Endothelial cell of hepatic sinusoid (primary cell): ENCODE measurements at regions not wholly inside any gene's neighbourhood (a gene's known extent, or its start where the extent isn't known, plus 50 kb on each side); places are given as distances from the start of the nearest gene placed in this dataset.

Experiments used
- in situ Hi-C: cut with HindIII; loops from 2 replicates; pipeline ENCODE4 v1.10.0; 2017; ENCODE audit warnings: low sequenced_read_pairs

DNA sequence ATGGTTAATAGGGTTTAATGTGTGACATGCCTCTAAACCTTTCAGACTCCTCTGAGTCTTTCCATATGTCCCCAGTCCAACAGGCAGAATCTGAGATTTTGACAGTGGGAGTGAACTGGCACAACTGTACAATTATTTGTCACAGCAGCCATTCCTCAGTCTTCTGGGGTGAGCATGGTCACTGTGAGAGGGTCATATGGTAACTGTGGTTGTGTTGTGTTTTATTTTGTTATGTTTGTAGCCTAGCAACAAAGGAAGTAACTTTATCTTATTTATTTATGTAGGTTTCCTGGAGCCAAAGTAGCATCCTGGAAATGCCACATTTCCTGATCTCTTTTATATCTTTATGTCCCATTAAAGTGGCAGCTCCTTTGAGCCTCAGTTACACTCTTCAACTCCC, 1067.9 kb downstream of the TTLL7 start:
- in situ Hi-C loops: no loop called here

DNA sequence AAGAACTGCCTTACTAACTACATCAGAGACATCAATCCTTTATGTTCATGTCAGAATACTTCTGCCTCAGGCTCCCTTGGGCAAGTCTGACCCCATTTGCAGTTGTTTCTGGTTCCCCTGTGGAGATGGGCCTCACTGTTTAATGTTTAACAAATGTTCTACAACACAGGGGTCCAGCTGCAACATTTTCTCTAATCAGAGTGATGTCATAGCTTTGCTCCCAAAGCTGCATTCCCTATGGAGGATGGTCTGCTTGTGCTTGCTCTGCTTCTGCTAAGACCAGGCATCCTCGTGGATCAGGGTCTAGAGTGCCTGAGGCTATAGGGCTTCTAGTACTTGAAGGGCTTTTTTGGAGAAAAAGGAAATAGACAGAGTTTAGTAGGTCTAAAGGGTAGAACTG, 1071.2 kb downstream of the TTLL7 start:
- in situ Hi-C loops: no loop called here

- in situ Hi-C loops: no loop called here
Observed at GRCh38 chr1:82924666-82925065, 1074.3 kb downstream of the TTLL7 start.

DNA sequence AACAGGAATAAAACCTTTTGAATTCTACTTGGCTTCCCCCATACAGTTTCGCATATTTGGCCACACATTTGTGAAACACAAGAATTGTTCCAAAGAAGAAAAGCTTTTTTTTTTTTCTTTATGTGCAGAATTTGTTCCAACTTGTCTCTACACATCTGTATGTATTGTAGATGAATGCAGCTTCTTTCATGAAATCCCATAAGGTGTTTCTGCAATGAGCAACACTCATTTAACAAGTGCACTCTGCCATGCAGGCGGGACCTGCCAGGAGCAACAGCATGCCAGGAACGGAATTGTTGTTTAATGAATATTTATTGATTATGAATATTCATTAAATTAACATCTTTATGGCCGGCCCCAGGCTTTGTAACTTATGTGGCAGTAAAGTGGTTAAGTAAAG, 1075.0 kb downstream of the TTLL7 start:
- in situ Hi-C loops: no loop called here

GRCh38 chr1:82921759-82922158, 1077.2 kb downstream of the TTLL7 start:
- in situ Hi-C loops: no loop called here

- in situ Hi-C loops: no loop called here
Observed at GRCh38 chr1:82920418-82921248, 1078.3 kb downstream of the TTLL7 start.

DNA sequence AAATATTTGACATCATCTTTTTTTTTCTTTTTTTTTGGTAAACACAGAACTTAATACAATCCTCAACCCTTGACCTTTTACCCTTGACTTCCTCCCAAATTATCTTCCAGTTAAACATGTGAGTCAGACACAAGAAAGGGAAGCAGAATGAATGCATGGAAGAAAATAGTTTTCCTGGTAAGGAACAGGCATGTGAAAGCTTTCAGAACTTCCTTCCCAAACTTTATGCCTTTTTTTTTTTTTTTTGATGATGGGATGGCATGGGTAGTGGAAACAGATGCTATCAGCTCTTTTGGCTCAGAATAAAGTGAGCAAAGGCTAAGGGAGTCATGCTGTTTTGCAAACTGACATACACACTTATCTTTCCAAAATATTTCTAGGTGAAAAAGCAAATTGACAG, 1079.1 kb downstream of the TTLL7 start:
- in situ Hi-C loops: no loop called here

DNA sequence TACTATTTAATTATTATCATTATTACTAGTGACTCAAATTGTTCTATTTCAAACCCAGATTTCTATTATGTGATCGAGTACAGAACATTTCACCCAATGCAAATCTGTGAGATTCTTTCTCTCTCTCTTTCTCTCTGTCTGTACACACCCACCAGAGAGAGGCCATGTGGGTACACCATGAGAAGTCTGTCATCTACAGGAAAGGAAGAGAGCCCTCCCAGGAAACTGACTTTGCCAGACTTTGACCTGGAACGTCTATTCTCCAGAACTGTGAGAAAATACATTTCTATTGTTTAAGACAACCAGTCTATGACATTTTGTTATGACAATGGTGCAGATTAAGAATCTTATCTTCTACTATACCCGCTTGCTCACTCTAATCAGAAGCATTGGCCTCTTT, 1091.6 kb downstream of the TTLL7 start:
- in situ Hi-C loops: no loop called here

- in situ Hi-C loops: no loop called here
Observed at GRCh38 chr1:82903626-82904025, 1095.3 kb downstream of the TTLL7 start.

DNA sequence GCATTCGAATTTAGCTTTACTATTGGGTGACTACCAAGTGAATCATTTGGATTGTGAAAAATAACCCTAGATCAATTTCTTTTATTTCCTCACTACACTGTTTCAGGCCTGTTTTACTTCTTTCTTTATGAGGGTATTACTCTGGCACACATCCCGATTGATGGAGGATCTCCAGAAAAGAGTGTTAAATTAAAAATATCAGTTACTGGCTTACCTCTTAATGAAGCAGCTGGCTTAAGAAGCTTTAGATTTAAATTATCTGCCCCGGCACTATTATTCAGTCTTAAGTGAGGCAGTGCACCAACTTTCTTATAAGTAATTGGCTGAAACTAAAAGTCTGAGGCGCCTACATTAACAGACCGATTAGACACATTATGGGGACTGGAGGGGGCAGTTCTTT, 1097.4 kb downstream of the TTLL7 start:
- in situ Hi-C loops: no loop called here

GRCh38 chr1:82901118-82901517, 1097.8 kb downstream of the TTLL7 start:
- in situ Hi-C loops: no loop called here

DNA sequence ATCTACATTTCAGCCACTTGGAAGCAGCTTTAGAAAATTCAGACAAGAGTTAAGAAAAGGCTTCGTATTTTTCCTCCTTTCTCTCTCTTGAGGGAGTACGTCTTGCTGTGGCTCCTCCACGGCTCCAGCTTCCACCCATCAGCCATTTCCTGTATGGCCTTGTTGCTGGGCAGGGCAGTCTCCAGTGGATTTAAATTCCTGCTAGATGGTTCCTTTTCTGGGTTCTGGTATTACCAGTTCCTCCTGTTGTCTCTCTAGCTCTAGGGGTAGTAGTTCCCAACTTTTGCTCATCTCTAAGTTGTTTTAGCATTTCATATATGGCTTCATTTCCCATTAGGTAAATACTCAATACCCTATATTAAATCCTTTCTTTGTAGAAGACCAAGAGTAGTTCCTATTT, 1098.3 kb downstream of the ADGRL2 start:
- in situ Hi-C loops: no loop called here

- in situ Hi-C loops: no loop called here
Observed at GRCh38 chr1:82897549-82897948, 1096.8 kb downstream of the ADGRL2 start.

GRCh38 chr1:82896036-82896435, 1095.3 kb downstream of the ADGRL2 start:
- in situ Hi-C loops: no loop called here

DNA sequence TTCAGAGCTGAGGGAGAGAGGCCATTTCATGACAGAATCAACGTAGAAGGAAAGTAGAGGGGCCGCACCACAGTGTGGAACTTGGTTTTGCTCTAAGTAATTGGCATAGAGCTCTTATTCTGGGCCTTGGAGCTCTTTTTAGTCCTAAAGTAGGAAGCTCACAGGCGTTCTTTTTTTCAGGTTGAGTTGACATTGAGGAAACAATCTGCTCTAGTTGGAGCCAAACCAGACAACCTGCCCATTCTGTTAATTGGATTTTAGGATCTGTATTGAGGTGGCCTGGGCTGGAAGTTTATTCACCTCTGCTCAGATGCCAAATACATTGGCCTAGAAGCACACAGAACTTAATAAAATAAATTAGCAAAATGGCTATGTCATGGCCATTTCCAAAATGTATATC, 1093.9 kb downstream of the ADGRL2 start:
- in situ Hi-C loops: no loop called here

GRCh38 chr1:82893712-82894470, 1093.2 kb downstream of the ADGRL2 start:
- in situ Hi-C loops: no loop called here

DNA sequence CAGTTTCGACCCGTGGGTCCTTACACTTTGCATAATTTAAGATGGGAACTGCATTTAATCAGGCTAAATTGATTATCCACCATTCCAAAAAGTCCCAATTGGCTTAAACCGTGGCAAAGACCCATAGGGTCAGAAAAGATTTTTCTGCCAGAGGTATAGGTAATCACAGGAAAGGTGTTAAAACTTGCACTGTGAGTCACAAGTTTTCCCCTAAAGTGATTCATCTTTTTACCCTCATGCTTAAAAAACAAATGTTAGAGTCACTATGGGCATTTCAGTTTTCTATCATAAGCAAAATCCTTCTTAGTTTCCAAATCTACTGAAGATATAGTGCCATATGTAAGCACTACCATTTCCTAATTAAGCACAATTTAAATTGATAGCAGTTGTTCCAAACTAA, 1079.8 kb downstream of the ADGRL2 start:
- in situ Hi-C loops: no loop called here

DNA sequence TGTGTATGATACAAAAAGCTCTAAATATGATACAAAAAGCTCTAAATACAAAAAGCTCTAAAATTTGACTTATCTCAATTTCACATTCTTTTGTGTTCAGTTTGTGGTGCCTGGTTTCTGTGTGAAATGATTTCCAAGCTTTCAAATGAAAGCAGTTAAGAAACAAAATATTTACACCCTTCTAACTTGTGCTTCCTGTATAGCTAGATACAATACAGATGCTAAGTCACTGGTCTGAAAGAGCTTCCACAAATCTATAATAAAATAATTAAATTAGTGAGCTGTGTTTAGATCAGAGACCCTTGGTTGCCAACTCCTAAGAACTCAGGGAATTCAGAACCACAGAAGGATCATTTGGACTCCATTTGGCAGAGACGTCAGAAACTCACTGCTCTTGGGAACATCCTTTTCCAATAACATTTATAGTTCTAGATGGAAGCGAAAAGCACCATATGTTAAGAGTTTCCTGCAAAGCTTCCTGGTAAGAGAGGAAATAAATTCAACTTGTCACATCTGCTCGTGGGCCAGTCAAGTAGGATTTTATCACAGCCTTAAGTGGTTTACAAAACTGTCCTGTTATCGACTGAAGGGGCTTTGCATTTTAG, 1079.1 kb downstream of the ADGRL2 start:
- in situ Hi-C loops: no loop called here

DNA sequence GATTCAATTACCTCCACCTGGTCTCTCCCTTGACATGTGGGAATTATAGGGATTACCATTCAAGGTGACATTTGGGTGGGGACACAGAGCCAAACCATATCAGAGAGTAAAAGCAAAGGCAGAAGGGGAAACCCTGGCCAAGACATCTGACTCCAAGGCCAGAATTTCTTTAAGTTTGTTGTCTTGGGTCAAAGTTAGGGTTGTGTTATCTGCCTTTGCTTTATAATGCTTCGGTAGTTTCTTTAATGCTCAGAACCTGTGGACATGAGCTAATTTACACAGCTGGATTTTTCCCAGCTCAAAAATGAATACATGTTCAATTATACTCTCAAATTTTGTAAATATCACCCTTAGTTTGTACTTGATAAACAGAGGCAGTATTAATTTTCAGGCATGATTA, 1074.4 kb downstream of the ADGRL2 start:
- in situ Hi-C loops: no loop called here

GRCh38 chr1:82874041-82874440, 1073.3 kb downstream of the ADGRL2 start:
- in situ Hi-C loops: no loop called here

DNA sequence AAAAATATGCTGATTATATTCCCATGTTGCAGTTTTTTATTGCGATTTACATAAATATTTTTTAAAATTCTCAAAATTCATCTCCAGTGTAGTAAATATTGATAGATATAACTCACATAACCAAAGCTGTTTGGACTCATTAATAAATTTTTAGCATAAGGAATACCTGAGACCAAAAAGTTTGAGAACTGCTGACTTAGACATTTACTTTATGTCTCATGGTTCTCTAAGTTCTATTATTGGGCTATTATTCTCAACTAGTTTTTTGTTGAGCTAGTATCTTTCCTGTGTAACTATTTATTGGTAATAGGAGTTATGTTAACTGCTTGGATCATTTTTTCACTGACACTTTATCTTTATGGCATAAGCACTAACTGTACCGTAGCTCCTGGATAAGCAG, 1069.6 kb downstream of the ADGRL2 start:
- in situ Hi-C loops: no loop called here

GRCh38 chr1:82867781-82868180, 1067.0 kb downstream of the ADGRL2 start:
- in situ Hi-C loops: no loop called here
